Liver (tissue), 3 donors: ENCODE measurements at regions not wholly inside any gene's neighbourhood (a gene's known extent, or its start where the extent isn't known, plus 50 kb on each side); places are given as distances from the start of the nearest gene placed in this dataset.

Source experiments
- RXRA ChIP-seq, 2 donors: IDR thresholded peaks; 2 replicates each; pipeline ENCODE4 v1.6.1; 2017 to 2018; ENCODE audit warnings: antibody characterized with exemption in 2 of 2, mild to moderate bottlenecking in 1 of 2
- TF ChIP-seq, protein P1 (sequence below): fragments of 150-350 bp; IDR thresholded peaks from 2 replicates; pipeline ENCODE4 v1.5.1; 2017; ENCODE audit warnings: improper control_type of control experiment, low read depth, low read length; ENCODE audit not compliant: missing input control
- TF ChIP-seq, protein P2 (sequence below): IDR thresholded peaks from 2 replicates; pipeline ENCODE4 v1.6.1; 2016; ENCODE audit warnings: antibody characterized with exemption
- donor health status: healthy.
- donor health status: healthy.

DNA sequence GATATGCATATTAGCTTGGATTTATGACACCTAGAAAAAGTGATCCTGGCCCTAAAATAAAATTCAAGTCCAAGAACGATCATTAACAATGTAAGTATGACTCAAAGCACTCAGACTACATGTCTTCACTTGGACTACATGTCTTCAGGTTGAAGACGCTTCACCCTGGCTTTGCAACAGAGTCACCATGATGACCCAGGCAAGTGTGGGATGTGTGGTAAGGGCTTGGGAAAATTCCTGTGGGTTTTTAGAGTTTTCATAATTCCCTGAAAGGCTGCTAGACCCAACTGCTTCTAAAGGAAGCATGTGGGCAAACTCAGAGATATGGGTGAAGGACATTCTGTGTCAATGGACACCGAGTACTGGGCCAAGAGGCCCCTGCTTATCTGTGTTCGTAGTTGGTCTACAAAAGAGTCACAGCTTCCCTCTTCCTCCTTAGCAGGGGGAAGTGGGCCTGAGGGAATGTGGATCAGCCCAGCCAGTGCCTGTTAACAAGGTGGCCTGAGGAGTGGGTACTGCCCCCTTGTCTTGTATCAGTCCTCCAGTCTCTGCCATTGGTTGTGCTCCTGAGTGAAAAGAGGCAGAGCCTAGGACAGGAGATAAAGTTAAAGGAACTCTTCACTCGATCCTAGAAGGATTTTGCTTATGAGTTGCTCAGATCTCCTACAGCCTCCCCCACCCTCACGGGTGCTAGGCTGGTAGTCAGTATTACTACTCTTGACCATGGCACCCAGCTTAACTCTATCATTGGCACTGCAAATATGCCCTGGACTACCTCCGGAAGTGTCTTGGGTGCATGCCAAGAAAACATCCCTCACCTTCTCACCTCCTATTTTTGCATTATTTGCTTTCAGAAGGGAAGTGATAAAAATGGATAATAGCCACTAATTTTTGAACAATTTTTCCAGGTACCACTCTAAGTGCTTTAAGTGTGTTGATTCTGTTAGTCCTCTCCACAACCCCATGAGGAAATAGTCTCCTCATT, 406.3 kb downstream of the COG6 start:
- TF ChIP-seq, protein P1, sequence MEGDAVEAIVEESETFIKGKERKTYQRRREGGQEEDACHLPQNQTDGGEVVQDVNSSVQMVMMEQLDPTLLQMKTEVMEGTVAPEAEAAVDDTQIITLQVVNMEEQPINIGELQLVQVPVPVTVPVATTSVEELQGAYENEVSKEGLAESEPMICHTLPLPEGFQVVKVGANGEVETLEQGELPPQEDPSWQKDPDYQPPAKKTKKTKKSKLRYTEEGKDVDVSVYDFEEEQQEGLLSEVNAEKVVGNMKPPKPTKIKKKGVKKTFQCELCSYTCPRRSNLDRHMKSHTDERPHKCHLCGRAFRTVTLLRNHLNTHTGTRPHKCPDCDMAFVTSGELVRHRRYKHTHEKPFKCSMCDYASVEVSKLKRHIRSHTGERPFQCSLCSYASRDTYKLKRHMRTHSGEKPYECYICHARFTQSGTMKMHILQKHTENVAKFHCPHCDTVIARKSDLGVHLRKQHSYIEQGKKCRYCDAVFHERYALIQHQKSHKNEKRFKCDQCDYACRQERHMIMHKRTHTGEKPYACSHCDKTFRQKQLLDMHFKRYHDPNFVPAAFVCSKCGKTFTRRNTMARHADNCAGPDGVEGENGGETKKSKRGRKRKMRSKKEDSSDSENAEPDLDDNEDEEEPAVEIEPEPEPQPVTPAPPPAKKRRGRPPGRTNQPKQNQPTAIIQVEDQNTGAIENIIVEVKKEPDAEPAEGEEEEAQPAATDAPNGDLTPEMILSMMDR, result no peak
- TF ChIP-seq RXRA (IDR thresholded peaks at IDR 0.05), result no peak
- TF ChIP-seq, protein P2, sequence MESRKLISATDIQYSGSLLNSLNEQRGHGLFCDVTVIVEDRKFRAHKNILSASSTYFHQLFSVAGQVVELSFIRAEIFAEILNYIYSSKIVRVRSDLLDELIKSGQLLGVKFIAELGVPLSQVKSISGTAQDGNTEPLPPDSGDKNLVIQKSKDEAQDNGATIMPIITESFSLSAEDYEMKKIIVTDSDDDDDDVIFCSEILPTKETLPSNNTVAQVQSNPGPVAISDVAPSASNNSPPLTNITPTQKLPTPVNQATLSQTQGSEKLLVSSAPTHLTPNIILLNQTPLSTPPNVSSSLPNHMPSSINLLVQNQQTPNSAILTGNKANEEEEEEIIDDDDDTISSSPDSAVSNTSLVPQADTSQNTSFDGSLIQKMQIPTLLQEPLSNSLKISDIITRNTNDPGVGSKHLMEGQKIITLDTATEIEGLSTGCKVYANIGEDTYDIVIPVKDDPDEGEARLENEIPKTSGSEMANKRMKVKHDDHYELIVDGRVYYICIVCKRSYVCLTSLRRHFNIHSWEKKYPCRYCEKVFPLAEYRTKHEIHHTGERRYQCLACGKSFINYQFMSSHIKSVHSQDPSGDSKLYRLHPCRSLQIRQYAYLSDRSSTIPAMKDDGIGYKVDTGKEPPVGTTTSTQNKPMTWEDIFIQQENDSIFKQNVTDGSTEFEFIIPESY, result no peak
